GM21737 (cell line): ENCODE measurements at regions not wholly inside any gene's neighbourhood (a gene's known extent, or its start where the extent isn't known, plus 50 kb on each side); places are given as distances from the start of the nearest gene placed in this dataset.
"Not testable (repeated sequence)": the region's sequence is repeated elsewhere in the genome, so short reads cannot be mapped to it uniquely, and the experiment has no call there.

Experiments used
- ATAC-seq: cut with Tn5 transposase; IDR thresholded peaks from one replicate; pipeline ENCODE4 v1.9.1; 2021; ENCODE audit warnings: mild to moderate bottlenecking, moderate library complexity; ENCODE audit not compliant: unreplicated experiment

DNA sequence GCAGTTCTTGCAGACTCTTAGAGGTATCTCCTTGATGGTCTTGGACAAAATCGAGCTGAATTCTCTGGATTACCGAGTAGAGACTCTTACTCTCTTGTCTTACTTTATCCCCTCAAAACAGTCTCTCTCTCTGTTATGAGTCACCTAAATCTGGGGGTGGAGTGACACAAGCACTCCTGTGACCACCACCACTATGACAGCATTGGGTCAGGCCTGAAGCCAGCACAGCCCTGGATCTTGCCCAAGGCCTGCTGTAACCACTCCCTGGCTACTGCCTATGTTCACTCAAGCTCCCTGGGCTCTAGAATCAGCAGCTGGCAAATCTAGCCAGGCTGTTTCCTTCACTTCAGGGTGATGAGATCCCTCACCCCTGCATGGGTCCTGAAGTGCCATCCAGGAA, 662.5 kb downstream of the LUZP2 start:
- ATAC-seq = no peak

DNA sequence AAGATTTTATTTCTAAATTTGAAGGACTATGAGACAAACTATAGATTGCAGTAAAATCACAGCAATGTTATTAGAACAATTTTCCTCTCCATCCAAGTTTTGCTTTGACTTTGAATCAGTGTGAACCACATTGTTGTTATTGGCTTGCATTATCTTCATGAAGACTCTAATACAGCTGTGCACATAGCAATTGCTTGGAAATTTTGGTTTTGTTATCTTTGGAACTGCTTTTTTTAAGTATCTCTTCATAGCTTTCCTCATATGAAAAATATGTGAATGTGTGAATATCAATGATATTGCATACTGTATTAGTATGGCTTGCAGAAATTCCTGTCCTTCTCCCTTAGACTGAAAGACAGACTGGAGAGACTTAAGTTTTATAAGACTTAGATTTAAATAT, 666.6 kb downstream of the LUZP2 start:
- ATAC-seq = no peak

DNA sequence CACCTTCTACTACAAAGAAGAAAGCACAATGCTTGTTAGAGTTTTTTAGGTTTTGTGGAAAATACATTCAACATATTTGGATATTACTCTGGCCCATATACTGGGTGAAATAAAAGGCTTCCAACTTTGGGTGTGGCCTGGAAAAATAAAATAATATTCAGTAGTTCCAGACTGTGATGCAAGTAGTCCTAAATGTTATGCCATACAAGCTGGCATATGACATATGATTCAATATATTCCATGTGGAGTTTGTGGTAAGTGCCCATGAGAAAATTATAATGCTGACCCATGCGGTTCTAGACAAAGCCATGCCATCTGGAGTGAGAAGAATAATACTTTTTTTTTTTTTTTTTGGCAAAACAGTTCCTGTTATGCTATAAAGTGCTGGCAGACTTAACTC, 683.3 kb downstream of the LUZP2 start:
- no peak for ATAC-seq

DNA sequence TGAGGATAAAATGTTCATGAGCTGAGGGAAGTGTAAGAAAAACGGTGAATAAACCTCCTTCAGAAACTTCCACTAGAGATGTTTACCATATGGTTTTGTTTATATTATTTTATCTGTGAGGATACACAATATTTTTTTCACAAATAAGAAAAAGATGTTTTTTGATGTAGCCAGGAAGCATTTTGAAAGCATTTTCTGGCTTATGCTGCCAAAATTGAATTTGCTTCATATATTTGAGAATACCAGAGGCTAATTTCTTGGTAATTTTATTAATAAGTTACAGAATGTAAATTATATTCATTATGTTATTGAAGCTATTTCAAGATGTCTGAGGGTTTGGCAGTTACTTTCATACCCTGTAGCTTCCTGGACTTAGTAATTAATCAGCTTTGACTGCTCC, 686.6 kb downstream of the LUZP2 start:
- no peak for ATAC-seq

DNA sequence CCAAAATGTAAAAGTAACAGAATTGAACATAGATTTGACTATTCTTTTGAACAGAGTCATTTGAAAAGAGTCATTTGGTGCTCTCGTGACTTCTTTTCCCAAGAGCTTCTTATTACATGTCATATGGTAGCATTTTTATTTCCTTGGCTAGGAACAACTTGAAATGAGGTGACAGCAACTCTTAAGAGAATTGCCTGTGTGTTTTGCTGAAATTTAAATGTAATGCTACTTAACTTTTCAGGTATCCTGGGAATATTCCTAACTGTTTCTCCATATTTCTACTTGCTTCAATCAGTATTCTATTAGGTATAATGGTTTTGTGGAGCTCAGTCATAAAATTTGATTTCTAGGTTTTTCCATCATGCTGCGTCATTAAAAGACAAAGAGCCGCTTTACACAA, 700.7 kb downstream of the LUZP2 start:
- ATAC-seq = no peak

DNA sequence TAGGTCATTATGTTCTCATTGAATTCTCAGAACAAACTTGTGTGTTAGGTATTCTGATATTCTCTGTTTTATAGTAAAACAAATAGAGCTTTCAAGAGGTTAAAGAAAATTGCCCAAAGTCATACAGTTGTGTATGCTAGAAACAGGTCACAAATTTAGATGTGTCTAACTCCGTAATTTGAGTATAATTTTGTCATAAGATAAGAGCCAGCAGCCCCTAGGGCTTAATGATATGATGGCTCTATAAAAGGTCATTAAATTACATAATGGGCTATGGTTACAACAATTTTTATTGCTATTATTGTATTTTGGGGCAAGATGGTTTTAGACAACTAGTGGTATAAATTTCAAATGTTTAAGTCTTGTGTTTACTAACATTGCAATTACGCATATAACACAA, 701.9 kb downstream of the LUZP2 start:
- ATAC-seq = no peak

DNA sequence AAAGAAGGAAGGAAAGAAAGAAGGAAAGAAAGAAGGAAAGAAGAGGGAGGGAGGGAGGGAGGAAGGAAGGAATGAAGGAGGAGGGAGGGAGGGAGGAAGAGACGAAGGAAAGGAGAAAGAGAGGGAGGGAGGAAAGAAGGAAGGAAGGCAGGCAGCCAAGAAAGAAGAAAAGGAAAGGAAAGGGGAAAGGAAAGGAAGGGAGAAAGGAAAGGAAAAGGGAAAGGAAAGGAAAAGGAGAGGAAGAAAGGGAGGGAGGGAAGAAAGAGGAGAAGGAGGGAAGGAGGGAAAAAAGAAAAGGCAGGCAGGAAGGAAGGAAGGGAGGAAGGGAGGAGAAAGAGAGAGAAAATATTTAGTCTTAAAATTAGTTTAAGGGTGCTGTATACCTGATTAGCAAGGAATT, 704.1 kb downstream of the LUZP2 start:
- no peak for ATAC-seq

DNA sequence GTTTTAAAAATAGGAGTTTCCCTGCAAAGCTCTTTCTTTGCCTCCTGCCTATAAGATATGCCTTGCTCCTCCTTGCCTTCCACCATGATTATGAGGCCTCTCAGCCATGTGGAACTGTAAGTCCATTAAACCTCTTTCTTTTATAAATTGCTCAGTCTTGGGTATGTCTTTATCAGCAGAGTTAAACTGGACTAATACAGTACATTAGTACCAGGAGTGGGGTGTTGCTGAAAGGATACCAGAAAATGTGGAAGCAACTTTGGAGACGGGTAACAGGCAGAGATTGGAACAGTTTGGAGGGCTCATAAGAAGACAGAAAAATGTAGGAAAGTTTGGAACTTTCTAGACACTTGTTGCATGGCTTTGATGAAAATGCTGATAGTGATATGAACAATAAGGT, 709.9 kb downstream of the LUZP2 start:
- no peak for ATAC-seq

DNA sequence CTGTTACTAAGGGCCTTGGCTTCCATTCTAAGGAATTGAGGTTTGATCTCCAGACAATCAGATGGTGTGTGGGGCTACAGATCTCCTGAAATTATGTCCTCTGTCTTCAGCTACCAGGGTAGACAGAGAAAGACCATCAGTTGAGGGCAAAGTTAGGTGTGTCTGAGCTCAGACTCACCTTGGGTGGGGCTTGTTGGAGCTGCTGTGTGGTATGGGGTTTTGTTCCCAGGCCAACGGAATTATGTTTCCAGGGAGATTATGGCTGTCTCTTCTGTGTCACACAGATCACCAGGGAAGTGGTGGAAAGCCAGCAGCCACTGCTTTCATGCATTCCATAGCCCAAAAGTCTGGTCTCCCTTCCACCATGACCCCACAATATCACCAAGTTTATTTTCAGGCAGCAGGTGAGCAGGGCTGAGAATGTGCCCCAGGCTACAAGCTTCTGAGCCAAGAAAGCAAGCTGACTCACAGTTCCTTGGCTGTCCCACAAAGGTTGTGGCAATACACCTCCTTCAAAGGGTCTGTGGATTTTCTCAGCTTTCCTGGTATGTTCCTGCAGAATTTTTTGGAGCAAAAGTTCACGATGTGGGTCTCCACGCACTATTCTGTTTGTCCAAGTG, 714.9 kb downstream of the LUZP2 start:
- ATAC-seq = no peak

DNA sequence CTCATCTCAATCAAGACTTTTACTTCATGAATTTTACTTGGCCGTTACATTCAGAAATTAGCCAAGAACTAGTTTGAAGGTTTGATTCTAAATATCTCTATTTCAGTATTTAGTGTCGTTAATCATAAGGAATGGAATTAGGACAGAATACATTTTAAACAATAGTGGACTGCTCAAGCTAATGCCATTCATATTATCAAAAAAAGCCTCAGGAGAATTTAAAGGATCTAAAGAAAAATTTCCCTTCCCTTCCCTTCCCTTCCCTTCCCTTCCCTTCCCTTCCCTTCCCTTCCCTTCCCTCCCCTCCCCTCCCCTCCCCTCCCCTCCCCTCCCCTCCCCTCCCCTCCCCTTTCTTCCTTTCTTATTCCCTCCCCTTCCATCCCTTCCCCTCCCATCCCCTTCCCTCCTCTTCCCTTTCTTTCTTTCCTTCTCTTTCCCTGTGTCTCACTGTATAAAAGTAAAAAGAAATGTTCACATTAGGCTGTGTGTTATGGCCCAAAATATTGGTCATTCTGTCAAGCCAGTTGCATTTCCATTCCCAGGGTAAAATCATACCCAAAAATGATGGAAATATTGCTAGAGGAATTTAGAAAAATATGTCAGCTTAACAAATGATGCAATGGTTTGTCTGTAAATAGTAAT, 717.8 kb downstream of the LUZP2 start:
- ATAC-seq = no peak

DNA sequence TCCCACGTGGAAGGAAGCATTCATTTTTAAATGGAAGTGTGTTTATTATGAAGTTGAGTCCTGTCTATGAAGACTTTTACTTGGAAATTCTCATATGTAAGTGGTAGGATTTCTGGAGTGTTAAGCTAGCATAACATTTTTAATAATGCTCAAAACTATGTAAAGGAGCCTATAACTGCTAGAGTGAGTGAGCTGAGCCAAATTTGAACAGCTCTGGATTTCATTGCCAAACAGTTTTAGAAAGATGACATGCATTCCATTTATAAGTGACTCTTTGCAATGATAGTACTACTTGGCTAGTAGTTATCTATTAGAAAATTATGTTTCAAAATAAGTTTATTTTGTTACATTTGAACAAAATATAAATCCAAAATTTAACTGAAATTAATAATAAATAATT, 721.2 kb downstream of the LUZP2 start:
- ATAC-seq = no peak

DNA sequence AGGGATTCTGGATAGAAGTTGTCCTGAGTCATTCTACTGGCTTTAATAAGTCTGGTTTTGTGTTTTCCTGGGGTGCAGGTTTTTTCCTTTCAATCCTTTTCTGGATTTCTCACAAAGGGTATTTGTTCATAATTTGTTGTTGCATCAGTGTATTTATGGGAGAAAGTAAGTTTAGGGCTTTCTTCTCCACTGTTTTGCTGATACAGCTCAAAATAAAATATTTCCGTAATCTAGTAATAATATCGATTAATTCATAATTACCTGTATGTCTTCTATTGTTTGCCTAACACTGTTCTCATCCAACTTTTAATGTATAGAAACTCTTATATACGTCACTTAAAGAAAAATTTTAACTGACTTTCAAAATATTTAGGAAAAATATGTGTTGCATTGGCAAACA, 728.2 kb downstream of the LUZP2 start:
- no peak for ATAC-seq

DNA sequence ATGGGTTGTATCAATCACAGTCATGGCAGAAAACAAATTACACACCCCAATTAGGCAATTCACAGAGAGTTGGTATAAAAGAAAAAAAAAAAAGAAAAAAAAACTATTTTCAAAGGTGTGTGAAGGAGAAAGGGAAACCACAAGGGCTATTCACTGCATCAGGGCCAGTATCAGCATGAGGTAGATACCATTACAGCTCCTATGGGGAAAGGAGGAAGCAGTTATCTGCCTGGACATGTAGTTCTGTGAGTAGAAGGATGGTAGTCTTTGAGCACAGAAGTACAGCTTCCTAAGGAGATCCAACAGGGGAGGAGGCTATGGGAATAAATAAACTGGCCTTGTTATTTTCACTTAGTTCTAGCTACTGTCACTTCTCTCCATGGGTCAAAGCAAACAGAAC, 746.1 kb downstream of the LUZP2 start:
- no peak for ATAC-seq

DNA sequence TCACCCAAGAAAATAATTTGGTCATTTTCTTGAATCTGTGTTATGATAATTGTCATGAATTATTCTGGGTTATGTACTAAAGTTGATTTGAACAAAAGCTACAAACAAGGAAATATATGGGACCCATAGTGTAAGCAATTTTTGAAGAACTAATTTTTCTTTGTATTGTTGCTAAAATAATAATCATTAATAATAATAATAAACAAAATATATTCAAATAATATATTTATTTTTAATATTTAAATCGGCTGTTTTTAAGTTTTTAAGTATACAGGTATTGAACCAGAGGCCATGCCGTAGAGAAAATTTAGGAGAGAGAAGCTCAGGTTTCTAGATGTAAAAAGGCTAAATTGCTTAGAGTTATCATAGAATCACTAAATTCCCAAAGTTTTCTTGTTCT, 747.3 kb downstream of the LUZP2 start:
- ATAC-seq = no peak

DNA sequence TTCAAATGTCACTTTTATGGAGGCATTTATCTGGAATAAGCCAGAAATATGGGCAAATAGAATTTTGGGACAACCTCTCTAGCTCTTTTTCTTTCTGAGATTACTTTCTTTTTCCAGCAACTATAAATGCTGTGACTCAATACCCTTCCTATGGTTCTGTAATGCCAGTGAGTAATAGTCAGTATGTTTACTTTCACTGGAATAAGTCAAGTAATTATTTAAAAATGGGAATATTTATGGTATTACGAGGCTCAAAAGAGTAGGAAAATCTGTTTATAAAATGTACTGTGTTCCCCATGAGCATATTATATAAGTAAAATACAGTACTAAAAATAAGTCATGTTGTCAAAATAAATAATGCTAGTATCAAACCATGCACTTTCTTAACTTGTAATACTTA, 750.5 kb downstream of the LUZP2 start:
- ATAC-seq = no peak

DNA sequence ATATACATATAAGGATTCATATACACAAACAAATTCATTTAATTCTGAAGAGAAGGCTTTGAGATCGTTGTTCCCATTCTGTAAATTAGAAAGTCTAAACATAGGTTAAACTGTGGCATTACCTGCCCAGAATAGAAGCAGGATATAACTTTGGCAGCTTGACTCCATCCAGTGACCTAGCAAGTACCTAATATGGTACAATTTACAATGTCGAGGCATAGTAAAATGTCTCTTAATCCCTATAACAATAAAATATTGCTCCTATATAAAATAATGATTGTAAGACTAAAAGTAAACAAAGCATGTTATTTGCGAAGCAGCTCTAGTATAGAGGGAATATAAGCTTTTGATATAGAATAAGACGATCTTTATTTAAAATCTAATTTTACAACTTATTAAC, 756.0 kb downstream of the LUZP2 start:
- ATAC-seq = no peak

DNA sequence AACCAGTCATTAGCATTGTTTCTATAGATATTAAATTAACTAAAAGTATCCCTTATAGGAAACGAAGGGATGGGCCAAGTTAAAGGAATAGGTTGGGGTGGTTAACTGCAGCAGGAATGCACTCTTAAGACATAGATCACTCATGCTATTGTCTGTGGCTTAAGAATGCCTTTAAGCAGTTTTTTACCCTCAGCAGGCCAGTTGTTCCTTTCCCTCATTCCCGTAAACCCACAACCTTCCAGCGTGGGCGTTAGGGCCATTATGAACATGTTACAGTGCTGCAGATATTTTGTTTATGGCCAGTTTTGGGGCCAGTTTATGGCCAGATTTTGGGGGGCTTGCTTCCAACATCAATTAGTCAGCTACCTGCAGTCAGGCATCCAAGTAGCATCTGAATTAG, 767.0 kb downstream of the LUZP2 start:
- not testable (repeated sequence) for ATAC-seq

DNA sequence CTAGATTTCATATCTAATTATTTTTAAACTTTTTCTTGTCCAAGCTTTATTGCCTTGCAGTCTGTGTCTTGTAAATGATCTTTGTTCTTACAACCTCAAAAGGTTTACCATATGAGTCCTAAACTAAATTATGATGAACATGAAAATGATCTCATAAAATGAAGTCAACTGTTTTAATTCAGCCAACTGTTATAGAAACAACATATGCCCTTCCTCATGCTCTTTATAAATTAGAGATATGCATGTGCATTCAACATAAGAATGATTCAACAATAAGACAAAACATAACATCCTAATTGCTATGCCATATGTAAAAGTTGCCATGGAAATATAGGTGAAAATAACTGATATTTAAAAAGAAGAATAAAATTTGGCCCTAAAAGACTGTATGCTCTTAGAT, 774.4 kb downstream of the LUZP2 start:
- no peak for ATAC-seq

DNA sequence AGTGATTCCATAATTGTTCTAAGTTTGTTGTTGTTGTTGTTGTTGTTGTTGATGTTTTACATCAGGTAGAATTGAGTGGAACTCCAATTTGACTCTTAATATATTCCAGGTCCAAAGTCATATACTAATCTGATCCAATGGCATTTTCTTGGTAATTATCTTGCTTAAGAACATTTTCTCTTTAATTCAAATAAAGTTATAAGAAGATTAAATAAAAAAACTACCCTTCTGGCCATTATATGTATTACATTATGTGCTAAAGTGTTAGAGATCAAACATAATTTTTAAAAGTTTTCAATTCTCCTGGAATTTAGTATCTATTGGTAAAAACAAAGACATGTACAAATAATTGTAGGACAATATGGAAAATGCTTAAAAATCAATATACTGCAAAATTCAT, 775.4 kb downstream of the LUZP2 start:
- ATAC-seq = no peak

DNA sequence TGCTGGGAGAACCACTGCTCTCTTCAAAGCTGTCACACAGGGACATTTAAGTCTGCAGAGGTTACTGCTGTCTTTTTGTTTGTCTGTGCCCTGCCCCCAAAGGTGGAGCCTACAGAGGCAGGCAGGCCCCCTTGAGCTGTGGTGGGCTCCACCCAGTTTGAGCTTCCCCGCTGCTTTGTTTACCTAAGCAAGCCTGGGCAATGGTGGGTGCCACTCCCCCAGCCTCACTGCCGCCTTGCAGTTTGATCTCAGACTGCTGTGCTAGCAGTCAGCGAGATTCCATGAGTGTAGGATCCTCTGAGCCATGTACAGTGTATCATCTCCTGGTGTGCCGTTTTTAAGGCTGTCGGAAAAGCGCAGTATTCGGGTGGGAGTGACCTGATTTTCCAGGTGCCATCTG, 784.0 kb downstream of the LUZP2 start:
- not testable (repeated sequence) for ATAC-seq

DNA sequence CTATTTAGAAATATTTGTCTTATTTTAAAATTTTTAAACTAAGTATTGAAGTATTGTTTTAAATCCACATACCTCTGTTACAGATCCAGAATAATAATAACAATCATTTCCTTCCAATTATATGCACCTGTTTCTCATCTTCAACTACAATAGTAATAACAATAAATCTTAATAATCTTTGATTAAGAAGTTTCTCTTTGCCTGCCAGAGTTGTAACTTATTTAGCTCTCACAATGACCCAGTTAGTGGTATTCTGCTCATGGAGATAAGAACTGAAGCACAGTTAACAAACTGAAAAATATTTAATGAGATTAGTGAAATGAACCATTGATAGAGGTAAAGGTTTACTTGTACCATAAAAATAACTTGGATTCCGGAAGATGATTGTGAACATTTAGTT, 796.3 kb downstream of the LUZP2 start:
- ATAC-seq = no peak

DNA sequence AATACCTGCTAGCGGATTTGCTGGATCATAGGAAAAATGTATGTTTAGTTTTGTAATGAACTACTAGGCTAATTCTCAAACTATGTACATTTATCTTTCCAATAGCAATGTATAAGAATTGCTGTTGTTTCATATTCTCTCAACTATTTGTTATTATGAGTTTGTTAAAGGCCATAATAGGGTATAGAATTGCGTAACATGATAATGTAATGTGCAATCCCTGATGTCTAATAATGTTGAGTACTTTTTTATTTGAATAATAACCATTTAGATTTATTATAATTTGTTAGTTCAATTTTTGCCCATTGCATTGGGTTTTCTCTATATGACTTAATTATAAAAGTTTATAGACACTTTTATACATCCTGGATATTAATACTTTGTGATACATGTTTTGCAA, 801.6 kb downstream of the LUZP2 start:
- no peak for ATAC-seq

DNA sequence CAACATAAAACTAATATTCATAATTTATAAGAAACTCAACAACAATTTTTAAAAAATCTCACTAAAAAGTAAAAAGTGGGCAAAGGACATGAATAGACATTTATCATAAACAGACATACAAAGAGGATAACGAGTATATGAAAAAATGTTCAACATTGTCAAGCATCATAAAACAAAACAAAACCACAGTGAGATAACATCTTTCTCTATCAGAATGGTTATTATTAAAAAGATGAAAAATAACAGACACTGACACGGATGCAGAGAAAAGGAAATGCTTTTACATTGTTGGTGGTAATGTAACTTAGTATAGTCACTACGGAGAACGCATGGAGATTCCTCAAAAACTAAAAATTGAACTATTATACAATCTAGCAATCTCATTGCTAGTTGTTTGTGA, 813.0 kb downstream of the LUZP2 start:
- no peak for ATAC-seq
